ENCODE measurements at regions not wholly inside any gene's neighbourhood (a gene's known extent, or its start where the extent isn't known, plus 50 kb on each side); places are given as distances from the start of the nearest gene placed in this dataset.

GRCh38 chr2:150076281-150076680 is 411.2 kb downstream of the RND3 start:
- no peak for TF ChIP-seq CTCF (IDR thresholded peaks at IDR 0.05; ENCODE audit: low read length, missing control alignments)
- peak; percentile 26 for DNase-seq (ENCODE audit: low read depth)
- no peak overlapping the region for H3K4me3 ChIP-seq (replicated peaks; ENCODE audit: low read depth, low read length)

- H3K4me3 ChIP-seq (replicated peaks; ENCODE audit: low read depth, low read length): no peak overlapping the region
- DNase-seq (ENCODE audit: low read depth): peak; percentile 18
- TF ChIP-seq CTCF (IDR thresholded peaks at IDR 0.05; ENCODE audit: low read length, missing control alignments): no peak
Measured at GRCh38 chr2:150075831-150076230, 411.6 kb downstream of the RND3 start.

- TF ChIP-seq CTCF (IDR thresholded peaks at IDR 0.05; ENCODE audit: low read length, missing control alignments): no peak
- no peak for DNase-seq (ENCODE audit: low read depth)
- no peak overlapping the region for H3K4me3 ChIP-seq (replicated peaks; ENCODE audit: low read depth, low read length)
Measured at GRCh38 chr2:150066490-150066889, 421.0 kb downstream of the RND3 start.

GRCh38 chr2:150063931-150064548 is 423.4 kb downstream of the RND3 start:
- DNase-seq (ENCODE audit: low read depth): no peak
- no peak for TF ChIP-seq CTCF (IDR thresholded peaks at IDR 0.05; ENCODE audit: low read length, missing control alignments)
- H3K4me3 ChIP-seq (replicated peaks; ENCODE audit: low read depth, low read length): no peak overlapping the region

- no peak for TF ChIP-seq CTCF (IDR thresholded peaks at IDR 0.05; ENCODE audit: low read length, missing control alignments)
- peak; percentile 75 for DNase-seq (ENCODE audit: low read depth)
- no peak overlapping the region for H3K4me3 ChIP-seq (replicated peaks; ENCODE audit: low read depth, low read length)
Measured at GRCh38 chr2:150063432-150063889, 424.0 kb downstream of the RND3 start.

GRCh38 chr2:150062416-150062815 is 425.1 kb downstream of the RND3 start:
- peak; percentile 57 for DNase-seq (ENCODE audit: low read depth)
- H3K4me3 ChIP-seq (replicated peaks; ENCODE audit: low read depth, low read length): no peak overlapping the region

More at GRCh38 chr2:150062416-150062815, 425.1 kb downstream of the RND3 start:
- TF ChIP-seq CTCF (IDR thresholded peaks at IDR 0.05; ENCODE audit: low read length, missing control alignments): peak; percentile 6
